Osteoblast (primary cell): ENCODE measurements at regions not wholly inside any gene's neighbourhood (a gene's known extent, or its start where the extent isn't known, plus 50 kb on each side); places are given as distances from the start of the nearest gene placed in this dataset.

ENCODE experiments used
- DNase-seq: peaks from one replicate; pipeline ENCODE4 v3.0.0; 2011; ENCODE audit warnings: low spot score, mixed read lengths; ENCODE audit not compliant: insufficient read length; ENCODE audit errors: missing footprints
- H2AFZ ChIP-seq: 2 replicates; pipeline ENCODE4 v1.6.0; 2011; ENCODE audit warnings: mild to moderate bottlenecking, low read length
- H3K27ac ChIP-seq: 2 replicates; pipeline ENCODE4 v1.5.1; 2011; ENCODE audit warnings: mild to moderate bottlenecking, low read depth, low read length, moderate library complexity
- H3K27me3 ChIP-seq: 2 replicates; pipeline ENCODE4 v1.6.0; 2012; ENCODE audit warnings: mild to moderate bottlenecking, control low read depth, inconsistent platforms, low read length, moderate library complexity; ENCODE audit not compliant: insufficient read depth
- H3K36me3 ChIP-seq: 2 replicates; pipeline ENCODE4 v1.5.1; 2011; ENCODE audit warnings: mild to moderate bottlenecking, low read length, control low read depth, moderate library complexity; ENCODE audit not compliant: insufficient read depth
- H3K4me1 ChIP-seq: 2 replicates; pipeline ENCODE4 v1.5.1; 2011; ENCODE audit warnings: mild to moderate bottlenecking, low read length, control low read depth, moderate library complexity; ENCODE audit not compliant: insufficient read depth
- H3K4me2 ChIP-seq: 2 replicates; pipeline ENCODE4 v1.6.0; 2011; ENCODE audit warnings: mild to moderate bottlenecking, low read length; ENCODE audit not compliant: insufficient read depth
- H3K4me3 ChIP-seq: fragments of 200-600 bp; sonication (generic); 3 replicates; pipeline ENCODE4 v1.5.1; 2012; ENCODE audit warnings: mild to moderate bottlenecking, low read length, inconsistent platforms; ENCODE audit not compliant: insufficient read depth
- H3K79me2 ChIP-seq: 2 replicates; pipeline ENCODE4 v1.6.0; 2012; ENCODE audit warnings: mild to moderate bottlenecking, low read length, control low read depth, inconsistent platforms; ENCODE audit not compliant: insufficient read depth
- H3K9me3 ChIP-seq: 2 replicates; pipeline ENCODE4 v1.5.1; 2011; ENCODE audit warnings: low read depth, low read length, control low read depth
- H4K20me1 ChIP-seq: 2 replicates; pipeline ENCODE4 v1.6.0; 2012; ENCODE audit warnings: mild to moderate bottlenecking, low read length, control low read depth; ENCODE audit not compliant: insufficient read depth
- TF ChIP-seq, protein P1 (sequence below): IDR thresholded peaks from 2 replicates; pipeline ENCODE4 v1.5.1; 2011; ENCODE audit warnings: mild to moderate bottlenecking, low read depth, low read length, moderate library complexity; ENCODE audit errors: extremely low read depth

DNA sequence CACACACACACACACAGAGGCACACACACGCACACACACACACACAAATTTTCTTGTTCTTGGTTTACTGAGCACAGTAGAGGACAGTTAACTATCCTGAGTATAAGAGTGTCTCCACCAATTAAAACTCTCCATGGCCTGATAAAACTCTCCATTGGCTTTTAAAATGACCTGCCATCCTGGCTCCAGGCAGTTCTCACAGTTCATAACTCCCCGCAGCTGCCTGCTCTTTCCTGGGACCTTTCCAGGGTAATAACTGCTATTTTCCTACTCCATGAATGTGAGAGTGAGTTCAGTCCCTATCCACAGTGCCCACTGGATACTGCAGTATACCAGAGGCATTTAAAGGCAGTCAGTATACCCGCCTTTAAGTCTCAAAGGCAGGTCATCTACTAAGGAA lies 351.5 kb downstream of the PLPP3 start:
- Histone ChIP-seq H3K79me2 (no peaks in the 10 kb centered on the region), H3K4me2 (no peak overlapping the region), H3K4me1 (no peaks in the 10 kb centered on the region), H3K36me3 (no peaks in the 10 kb centered on the region), H2AFZ (no peak overlapping the region), H4K20me1 (no peaks in the 10 kb centered on the region), H3K4me3 (no peak overlapping the region), H3K27ac (no peak overlapping the region), H3K9me3 (no peaks in the 10 kb centered on the region), H3K27me3 (no peaks in the 10 kb centered on the region)
- DNase-seq: no peak
- TF ChIP-seq, protein P1, sequence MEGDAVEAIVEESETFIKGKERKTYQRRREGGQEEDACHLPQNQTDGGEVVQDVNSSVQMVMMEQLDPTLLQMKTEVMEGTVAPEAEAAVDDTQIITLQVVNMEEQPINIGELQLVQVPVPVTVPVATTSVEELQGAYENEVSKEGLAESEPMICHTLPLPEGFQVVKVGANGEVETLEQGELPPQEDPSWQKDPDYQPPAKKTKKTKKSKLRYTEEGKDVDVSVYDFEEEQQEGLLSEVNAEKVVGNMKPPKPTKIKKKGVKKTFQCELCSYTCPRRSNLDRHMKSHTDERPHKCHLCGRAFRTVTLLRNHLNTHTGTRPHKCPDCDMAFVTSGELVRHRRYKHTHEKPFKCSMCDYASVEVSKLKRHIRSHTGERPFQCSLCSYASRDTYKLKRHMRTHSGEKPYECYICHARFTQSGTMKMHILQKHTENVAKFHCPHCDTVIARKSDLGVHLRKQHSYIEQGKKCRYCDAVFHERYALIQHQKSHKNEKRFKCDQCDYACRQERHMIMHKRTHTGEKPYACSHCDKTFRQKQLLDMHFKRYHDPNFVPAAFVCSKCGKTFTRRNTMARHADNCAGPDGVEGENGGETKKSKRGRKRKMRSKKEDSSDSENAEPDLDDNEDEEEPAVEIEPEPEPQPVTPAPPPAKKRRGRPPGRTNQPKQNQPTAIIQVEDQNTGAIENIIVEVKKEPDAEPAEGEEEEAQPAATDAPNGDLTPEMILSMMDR: no peak

DNA sequence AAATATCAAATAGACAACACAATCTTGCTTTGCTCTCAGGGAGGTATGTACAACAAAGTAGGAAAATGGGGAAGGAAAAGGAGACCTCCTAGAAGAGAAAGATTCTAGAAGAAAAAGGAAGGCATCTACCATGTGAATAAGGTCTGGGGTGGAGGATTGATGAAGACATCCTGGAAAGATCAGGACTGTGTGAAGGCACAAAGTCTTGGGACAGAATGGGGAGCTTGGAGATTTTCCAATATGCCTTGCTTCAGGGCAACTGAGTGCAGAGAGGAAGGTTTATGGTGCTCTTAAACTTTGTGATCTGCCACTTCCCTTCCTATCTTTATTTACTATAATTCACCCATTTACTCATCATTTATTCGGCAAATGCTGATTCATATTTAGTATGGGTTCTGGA lies 352.0 kb downstream of the PLPP3 start:
- Histone ChIP-seq H2AFZ (no peak overlapping the region), H3K4me2 (no peak overlapping the region), H3K79me2 (no peaks in the 10 kb centered on the region), H4K20me1 (no peaks in the 10 kb centered on the region), H3K36me3 (no peaks in the 10 kb centered on the region), H3K9me3 (no peaks in the 10 kb centered on the region), H3K4me1 (no peaks in the 10 kb centered on the region), H3K27ac (no peak overlapping the region), H3K27me3 (no peaks in the 10 kb centered on the region), H3K4me3 (no peak overlapping the region)
- TF ChIP-seq, protein P1: no peak
- DNase-seq: no peak

DNA sequence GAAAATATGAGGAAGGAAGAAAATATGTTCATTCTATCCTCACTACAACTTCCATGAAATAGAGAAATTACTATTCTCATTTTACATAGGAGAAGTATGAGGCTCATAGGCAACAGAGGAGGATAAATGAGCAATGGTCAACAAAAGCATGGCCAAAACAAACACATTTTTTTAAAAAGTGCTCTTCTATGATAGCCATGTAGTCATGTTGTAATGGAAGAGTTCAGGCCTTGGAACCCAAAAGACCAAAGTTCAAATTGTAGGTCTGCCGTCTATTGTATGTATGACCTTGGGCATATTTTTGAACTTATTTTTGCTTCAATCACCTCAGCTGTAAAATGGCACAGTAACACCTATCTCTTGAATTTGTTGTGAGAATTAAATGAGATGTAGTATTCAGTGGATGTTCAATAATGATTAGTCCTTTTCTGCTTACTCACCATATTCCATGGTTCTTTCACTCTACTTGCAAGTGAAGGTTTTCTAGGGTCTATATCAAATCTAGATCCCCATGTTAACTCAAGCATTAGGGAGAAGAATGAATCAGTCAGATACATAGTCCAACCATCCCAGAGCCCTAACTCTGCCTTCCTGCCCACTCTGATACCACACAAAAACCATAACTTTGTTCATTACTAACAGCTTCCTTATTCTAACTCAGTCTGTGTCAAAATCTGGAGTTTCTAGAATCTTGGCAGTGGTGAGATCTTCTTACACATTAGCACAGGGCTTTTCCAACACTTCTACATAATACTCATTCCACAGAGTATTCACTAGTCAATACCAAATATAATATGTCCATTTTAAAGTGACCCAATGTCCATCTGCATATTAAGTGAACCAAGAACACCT lies 353.2 kb downstream of the PLPP3 start:
- H3K79me2 ChIP-seq: no peaks in the 10 kb centered on the region
- TF ChIP-seq, protein P1: no peak
- no peak overlapping the region for H3K4me3 ChIP-seq
- H3K4me2 ChIP-seq: no peak overlapping the region
- H3K9me3 ChIP-seq: no peaks in the 10 kb centered on the region
- H3K36me3 ChIP-seq: no peaks in the 10 kb centered on the region
- H3K27ac ChIP-seq: no peak overlapping the region
- no peaks in the 10 kb centered on the region for H3K27me3 ChIP-seq
- no peaks in the 10 kb centered on the region for H3K4me1 ChIP-seq
- H2AFZ ChIP-seq: no peak overlapping the region
- no peaks in the 10 kb centered on the region for H4K20me1 ChIP-seq
- no peak for DNase-seq

DNA sequence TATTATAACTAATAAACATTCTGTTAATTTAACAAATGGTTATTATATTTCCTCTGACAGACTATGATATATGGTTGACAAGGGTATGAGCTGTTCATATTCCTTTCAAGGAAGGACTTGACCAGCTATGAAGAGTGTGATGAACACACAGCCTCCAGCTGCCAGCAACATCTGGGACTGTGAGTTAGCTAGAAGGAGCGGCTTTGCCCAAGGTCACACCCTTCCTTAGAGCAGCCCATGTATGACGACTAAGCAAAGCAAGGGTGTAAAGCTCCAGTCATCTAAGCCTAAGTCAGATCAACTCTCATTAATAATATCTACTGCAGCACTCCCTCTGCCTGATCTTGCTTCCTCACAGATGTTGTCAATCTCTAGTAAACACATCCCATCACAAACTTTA lies 355.4 kb downstream of the PLPP3 start:
- H3K4me3 ChIP-seq: no peak overlapping the region
- TF ChIP-seq, protein P1: no peak

More for the DNA sequence above, 355.4 kb downstream of the PLPP3 start:
- no peaks in the 10 kb centered on the region for H3K79me2 ChIP-seq
- no peak overlapping the region for H3K27ac ChIP-seq
- no peaks in the 10 kb centered on the region for H3K27me3 ChIP-seq
- H3K36me3 ChIP-seq: no peaks in the 10 kb centered on the region
- no peak overlapping the region for H3K4me2 ChIP-seq
- H3K9me3 ChIP-seq: no peaks in the 10 kb centered on the region
- H2AFZ ChIP-seq: no peak overlapping the region
- no peaks in the 10 kb centered on the region for H3K4me1 ChIP-seq
- H4K20me1 ChIP-seq: no peaks in the 10 kb centered on the region
- no peak for DNase-seq
